Left cardiac atrium (tissue), 4 donors: ENCODE measurements at regions not wholly inside any gene's neighbourhood (a gene's known extent, or its start where the extent isn't known, plus 50 kb on each side); places are given as distances from the start of the nearest gene placed in this dataset.

Experiments
- ATAC-seq, 2 donors: fragments of 200-7000 bp; cut with Tn5 transposase; one replicate each; pipeline ENCODE4 v1.9.1; 2020; ENCODE audit warnings: mild to moderate bottlenecking in 2 of 2, moderate library complexity in 2 of 2
- DNase-seq: peaks from one replicate; pipeline ENCODE4 v3.0.0-alpha.2; 2020
- intact Hi-C, 2 donors: fragments of 100-400 bp; cut with DNase I; formaldehyde crosslinking; loops; one replicate each; pipeline versions ENCODE4 v1.14.1 to v1.15.1; 2022 to 2023
- donor health status: DM: no; HTN: yes; CAD: no.
- donor health status: DM: no; HTN: yes; CAD: no; lungs with severe emphysema.
- donor health status: DM: yes; HTN: yes; CAD: no.
- donor health status: Dilated cardiomyopathy.

DNA sequence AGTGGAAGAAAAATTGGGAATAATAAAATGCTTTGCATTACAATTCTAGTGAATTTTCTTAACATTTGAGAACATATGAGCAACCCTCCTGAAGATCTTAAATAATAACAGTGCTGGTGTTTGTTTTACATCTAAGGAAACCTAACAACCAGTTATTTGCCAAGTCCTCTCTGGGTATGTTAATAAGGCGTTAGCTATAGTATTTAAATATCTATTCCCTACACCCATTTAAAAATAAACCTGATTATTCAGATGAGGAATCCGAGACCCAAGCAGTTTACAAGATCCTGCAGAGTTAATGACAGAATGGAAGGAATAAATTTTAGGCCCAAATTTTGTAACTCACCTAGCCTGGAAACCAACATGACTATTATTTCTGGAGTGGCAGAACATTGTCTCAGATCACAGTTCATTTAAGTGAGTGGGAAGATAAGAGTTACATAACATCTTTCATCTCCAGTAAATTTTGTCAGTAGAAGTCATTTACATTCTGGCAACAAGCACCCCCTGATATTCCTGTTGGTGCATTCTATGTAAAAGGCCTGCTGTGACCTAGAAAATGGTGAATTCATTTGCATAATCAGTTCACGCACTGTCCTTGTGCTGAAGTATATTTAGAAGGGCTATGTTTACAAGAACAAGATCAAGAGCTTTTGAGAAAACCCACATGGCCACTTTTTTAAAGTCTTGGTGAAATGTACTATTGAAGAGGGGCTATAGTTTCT lies 148.2 kb downstream of the COX7C start:
- no peak for DNase-seq
- intact Hi-C loops = no loop called here
- no peak for ATAC-seq

DNA sequence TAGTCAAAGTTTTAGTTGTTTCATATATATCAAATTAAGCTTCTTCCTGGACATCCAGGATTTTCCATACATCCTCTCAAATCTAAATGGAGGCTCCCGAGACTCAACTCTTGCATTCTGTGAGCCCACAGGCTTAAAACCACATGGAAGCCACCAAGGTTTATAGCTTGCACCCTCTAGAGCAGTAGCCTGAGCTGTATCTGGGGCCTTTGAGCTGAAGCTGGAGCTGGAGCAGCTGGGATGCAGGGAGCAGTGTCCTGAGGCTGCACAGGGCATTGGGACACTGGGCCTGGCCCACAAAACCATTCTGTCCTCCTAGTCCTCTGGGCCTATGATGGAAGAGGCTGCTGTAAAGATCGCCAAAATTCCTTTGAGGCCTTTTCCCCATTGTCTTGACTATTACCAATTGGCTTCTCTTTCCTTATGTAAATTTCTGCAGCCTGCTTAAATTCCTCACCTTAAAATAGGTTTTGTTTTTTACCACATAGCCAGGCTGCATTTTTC lies 151.0 kb downstream of the COX7C start:
- intact Hi-C loops = no loop called here

DNA sequence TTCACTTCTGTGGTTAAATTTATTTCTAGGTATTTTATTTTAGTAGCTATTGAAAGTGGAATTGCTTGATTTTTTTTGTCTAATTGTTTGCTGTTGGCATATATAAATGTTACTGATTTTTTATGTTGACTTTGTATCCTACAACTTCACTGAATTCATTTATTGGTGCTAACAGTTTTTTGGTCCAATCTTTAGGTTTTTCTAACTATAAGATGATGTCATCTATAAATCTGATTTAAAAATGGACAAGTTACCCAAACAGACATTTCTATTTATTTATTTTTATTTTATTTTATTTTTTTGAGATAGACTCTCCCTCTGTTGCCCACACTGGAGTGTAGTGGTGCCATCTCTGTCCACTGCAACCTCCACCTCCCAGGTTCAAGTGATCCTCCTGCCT lies 162.3 kb downstream of the COX7C start:
- ATAC-seq (no peak), DNase-seq (no peak)
- intact Hi-C loops = no loop called here

More for the DNA sequence above, 151.0 kb downstream of the COX7C start:
- ATAC-seq = no peak
- DNase-seq = no peak

DNA sequence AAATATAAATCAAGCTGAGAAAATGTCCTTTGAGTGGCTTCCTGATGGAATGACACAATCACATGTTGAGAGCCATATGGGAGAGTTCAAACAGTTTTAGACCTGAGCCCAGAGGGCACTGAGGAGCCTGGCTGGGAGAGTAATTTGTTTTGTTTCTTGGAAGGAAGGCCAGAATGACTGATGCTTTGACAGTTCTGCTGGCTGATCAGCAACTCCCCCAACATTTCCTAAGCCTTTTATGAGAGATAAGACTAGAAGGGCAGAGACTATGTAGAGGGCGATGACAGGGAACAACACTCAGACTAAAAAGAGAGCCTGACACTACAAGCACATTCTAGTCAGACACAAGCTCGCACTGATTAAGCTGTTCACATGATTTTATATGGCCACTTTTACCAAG lies 169.2 kb downstream of the COX7C start:
- no peak for DNase-seq
- intact Hi-C loops = no loop called here
- peak; percentile 88 to 96 for ATAC-seq

DNA sequence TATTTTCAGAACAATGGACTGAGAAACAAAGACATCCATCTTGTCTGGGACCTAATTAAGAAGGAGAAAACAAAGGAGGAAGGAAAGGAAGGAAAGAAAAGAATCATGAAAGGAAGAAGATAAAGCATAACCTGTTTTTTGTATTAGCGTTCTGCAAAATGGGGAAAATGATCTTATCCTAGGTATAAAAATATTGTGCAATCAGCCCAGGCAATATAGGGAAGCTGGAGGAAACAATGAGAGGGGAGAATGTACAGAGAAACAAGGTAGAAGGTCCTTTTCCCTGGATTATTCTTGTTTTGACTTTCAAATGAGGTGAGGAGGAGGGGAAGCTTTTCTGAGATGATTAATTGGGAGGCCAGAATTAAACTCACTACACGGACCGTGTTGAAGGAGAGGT lies 177.9 kb downstream of the COX7C start:
- DNase-seq (no peak), ATAC-seq (no peak)
- intact Hi-C loops = no loop called here

DNA sequence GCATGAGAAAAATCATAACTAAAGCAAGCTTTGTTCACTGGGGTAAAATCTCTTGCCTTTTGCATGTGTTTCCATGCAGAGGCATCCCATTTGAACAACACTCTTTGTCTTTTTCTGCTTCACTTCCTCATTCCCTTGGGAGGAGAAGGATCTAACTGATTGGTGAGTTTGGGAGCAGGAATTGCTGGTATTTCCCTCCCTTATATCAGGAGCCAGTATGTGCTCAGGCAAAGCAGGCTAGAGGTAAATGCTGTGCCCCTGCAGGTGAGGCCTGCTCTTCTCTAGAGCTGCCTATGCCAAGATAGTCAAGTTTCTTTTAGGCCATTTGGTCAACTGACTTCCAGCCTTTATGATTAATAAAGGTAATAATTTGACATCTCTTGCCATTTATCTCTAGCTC lies 179.9 kb downstream of the COX7C start:
- intact Hi-C loops = no loop called here

DNA sequence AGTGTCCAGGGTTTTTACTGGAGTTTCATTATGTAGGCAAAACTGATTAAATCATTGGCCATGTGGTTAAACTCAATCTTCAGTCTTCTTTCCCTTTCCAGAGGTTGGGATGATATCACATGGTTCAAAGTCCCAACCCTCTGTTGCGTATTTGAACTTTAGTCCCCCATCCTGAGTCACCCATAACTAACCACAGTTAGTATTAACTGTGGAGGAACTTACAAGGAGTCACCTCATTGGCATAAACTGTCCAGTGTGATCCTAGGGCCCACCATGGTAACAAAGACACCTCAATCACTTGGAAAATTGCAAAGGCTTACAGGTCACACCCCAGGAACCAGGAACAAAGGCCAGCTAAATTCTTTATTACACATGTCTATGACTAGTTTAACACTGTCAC lies 188.5 kb downstream of the COX7C start:
- intact Hi-C loops = no loop called here
- ATAC-seq (no peak), DNase-seq (no peak)

More for the DNA sequence above, 179.9 kb downstream of the COX7C start:
- ATAC-seq = no peak
- no peak for DNase-seq

DNA sequence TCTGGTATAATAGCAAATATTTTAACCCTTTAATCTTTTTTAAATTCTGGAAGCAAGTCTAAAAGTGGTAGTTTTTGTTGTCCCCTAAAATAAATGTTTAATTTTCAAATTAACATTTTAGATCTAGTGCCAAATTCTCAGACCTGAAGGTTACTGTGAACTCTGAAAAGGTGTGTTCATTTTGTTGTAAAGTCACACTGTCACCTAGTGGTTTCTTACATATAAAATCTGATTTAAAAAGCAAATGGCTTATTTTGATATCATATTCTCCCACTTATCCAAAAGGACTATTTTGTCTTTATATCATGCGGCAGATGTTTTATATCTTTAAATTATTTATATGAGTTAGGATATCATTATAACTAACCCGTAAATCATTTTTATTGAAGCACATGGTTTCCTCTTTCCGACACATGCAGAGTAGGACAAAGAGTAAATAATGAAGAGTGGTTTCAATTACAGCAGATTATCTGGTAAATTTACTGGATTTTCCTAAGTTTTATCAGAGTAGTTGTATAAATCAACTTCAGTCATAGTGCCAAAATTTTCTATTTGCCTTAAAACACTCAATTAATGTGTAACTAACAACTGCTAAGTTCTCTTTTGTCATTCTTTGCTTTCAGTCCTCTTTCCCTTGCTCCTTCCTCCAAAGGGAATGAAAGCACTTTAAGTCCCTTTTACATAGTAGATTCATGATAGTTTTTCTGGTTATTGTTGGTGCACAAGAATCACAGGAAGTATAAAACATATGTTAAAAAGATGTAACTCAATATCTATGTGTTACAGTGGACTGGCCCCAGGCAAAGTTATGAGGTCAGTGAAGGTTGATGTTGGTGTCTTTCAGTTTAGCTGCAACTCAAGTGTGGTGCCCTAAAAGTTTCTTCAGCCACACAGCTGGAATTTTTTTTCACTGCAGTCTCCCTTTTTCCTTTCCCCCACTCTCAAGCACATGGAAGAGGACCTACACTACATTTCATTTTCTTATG lies 189.6 kb downstream of the COX7C start:
- DNase-seq (no peak), ATAC-seq (no peak)
- intact Hi-C loops = no loop called here

DNA sequence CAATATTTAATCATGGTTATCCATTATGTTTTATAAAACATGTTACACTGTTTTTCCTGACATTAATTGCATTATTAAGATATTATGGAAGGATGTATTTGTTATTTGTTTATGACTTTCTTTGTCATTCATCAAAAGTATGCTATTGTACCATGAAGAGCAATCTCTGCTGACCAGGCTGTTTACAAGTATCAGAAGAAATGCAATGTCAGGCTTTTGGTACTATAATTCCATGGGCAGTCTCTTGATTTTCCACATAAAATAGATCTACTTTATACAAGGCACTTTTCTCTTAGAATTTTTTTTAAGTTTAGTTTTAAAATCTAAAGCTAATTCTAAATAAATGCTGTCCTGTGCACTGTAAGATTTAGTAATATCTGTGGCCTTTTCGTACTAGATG lies 196.6 kb downstream of the COX7C start:
- DNase-seq = no peak
- intact Hi-C loops = no loop called here
- no peak for ATAC-seq

DNA sequence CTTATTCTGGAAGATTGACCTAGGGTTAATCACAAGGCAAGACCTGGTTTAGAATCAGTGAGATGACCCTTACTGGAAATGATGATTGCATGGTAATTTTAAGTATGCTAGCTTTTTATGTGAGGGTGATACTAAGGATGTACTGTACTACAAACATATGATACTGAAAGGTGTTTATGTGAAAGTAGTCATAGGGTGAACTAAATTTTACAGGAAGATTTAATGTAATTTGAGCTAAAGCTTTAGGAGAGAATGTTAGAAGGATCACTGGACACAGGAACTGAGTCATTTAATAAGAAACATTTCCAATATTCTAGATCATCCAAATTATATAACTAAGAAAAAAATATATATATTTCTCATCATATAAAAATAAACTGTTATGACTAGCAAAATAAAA lies 197.2 kb downstream of the COX7C start:
- no peak for ATAC-seq
- intact Hi-C loops = no loop called here
- DNase-seq = no peak

DNA sequence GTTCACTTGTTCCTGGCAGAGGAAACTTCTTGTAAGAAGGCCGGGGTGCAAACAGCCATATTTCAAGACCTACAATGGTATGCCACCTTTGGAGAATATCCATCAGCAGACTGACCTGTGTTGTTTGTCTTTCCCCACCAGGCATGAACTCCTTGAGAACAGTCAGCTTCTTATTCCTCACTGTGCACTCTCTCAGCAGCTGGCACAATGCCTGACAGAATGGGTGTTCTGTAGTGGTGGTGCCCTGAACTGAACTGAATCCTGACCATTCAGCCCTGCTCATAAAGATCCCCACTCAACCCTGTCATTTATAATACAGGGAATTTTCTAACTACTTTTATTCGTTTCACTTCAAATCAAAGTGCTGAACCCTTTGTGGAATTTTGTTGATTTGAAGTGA lies 206.9 kb downstream of the COX7C start:
- DNase-seq (no peak), ATAC-seq (no peak)
- intact Hi-C loops = no loop called here

DNA sequence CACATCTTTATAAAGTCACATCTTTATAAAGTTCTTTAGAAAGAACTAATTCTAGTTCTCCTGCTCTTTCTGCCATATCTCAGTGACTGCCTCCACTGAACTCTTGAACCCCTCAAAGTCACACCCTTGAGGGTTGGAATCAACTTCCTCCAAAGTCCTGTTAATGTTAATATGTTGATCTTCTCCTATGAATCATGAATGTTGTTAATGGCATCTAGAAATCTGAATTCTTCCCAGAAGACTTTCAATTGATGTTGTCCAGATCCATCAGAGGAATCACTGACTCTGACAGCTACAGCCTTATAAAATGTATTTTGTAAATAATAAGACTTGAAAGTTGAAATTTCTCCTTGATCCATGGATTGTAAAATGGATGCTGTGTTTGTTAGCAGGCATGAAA lies 213.4 kb downstream of the COX7C start:
- ATAC-seq (no peak), DNase-seq (no peak)
- intact Hi-C loops = no loop called here

DNA sequence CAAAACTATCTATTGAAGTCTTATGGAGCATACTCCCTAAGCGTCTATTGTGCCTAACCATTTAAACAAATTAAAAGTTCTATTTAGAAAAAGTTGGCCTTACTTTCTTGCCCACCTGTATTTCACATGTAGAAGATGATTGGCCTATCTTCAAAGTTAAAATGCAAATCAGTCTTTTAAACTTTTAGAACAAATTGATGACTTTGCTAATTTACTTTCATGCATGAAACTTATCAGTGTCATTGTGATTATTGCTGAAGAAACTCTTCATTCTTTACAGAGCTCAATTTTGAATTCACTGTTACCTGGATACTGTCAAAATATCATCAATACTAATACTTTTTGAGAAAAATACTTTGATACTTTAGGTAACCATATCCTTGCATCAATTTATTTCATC lies 216.1 kb downstream of the COX7C start:
- no peak for ATAC-seq
- intact Hi-C loops = no loop called here
- DNase-seq = no peak

DNA sequence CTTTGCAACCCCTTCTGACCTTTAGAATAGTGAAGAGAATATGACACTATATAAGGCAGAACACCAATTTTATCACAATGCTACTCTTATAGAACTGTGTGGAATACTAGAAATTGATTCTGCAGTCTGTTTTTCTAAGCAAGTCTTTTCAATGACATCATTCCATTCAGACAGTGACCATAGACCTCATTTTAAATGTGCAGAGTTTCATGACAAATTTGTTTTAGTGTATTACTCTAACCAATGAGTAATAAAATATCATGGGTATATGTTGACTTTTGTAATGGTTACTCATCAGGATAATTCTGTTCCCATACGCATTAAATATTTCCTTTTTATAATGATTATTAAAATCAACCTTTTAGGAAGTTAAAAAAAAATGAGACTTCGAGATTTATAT lies 219.9 kb downstream of the COX7C start:
- intact Hi-C loops = no loop called here
- ATAC-seq (no peak), DNase-seq (no peak)

DNA sequence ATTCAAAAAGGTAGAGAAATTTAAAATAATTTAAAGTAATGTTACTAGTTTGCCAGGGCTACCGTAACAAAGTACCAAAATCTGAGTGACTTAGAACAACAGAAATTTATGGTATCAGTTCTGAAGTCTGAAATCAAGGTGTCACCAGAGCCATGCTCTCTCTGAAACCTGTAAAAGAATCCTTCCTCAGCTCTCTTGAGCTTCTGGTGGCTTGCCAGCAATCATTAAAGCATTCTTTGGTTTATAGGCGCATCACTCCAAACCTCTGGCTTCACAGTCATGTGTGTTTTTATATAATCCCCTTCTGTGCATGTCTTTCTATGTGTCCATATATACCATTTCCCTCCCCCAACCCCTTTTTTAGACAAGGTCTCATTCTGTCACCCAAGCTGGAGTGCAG lies 220.3 kb downstream of the COX7C start:
- intact Hi-C loops = no loop called here
- DNase-seq = no peak
- ATAC-seq = no peak

DNA sequence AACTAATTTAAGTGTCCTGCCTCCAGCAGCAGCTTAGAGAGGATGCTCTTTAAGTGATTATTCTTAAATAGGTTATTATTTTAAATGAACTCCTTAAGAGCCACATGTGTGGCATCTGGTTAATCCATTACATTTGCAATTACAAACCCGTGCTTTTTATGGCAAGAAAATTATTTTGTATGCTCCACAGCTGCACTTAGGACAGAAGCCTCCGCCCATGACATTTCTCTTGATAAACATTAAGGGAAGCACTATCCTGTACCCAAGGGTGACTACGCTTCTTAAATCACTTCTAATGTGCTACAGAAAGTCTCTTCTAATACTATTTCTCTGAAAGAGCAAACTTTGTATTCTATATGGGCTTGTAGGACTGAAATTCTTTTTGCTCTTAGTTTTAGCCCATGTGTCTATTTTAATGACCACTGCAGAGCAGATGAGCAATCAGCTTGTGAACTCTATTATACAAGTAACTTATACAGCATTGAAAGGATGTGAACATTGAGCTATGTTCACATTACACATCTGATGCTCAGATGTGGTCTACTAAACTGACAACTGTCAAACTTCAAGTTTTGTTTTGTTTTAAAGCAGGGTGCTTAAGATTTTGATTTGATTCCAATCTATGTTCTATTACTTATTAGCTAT lies 223.4 kb downstream of the COX7C start:
- intact Hi-C loops = no loop called here
- DNase-seq (no peak), ATAC-seq (no peak)

DNA sequence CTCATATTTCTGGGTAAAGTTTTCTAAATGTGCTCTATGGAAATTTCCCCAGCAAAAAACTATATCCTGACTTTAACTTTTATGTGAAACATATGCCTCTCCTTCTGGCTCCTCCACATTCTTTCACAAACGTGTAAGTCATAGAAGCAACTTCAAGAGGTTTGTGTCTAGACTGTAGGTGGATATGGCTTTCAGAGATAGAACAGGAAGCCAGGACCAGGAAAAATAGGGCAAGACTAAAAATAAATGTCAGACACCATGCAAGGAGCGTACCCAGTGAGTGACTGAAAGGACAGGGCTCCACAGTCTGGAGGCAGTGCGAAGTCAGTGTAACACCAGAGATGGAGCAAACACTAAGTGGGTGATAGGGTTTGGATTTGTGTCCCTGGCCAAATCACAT lies 240.7 kb downstream of the COX7C start:
- intact Hi-C loops = no loop called here
- ATAC-seq (peak; percentile 24 to 61), DNase-seq (no peak)

DNA sequence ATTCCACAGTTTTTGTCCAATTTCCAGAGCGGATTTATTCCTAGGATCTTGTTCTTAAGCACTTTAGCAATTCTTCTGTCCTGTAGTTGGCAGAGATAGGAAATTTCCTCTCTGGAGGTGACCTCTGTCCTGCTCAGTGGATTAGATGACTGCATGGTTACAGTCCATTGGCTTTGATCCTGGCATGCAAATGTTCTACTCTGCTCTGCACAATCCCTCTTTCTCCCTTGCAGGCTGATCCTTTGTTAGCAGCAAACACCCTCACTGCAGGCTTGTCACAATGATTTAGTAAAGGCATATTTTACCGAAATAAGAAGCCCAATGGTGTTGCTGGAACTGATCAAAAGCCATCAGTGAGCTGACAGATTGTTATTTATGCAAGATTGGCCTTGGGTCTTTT lies 243.8 kb downstream of the COX7C start:
- no peak for DNase-seq
- peak; percentile 38 to 83 for ATAC-seq
- intact Hi-C loops = no loop called here

DNA sequence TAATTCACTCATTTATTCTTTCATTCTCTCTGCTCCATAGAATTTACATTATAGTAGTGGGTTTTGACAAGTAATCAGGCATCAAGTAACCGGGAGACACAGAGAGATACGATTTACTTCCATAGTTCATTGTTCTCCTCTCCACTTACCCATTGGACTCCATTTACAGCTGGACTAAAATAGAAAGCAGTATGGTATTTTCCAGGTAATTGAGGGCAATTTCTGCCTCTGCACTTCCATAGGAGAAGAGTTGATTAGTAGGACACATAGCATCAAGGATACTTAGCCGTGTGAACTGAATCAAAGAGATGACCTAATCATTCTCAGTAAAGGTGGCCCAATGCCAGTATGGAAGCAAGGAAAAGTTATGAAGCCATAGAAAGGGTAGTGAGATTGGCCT lies 244.4 kb downstream of the COX7C start:
- ATAC-seq (no peak), DNase-seq (no peak)
- intact Hi-C loops = no loop called here

DNA sequence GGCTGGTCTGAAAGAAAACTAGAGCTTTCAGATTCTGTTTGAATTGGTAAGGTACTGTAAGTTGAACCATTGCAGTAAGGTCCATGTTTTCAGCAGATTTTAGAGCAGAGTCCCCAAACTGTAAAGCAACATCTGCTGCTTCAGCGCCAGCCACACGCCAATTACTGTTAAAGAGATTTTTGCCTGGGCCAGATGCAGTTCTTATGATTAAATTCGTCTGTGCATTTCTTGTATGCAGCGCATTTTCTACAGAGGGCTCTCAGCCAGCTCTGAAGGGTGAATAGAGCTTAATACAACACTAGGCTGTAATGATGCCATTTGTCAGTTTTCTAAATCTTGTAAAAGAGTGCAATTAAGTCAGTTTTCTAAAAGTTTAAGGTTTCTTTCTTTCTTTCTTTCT lies 246.3 kb downstream of the COX7C start:
- ATAC-seq (no peak), DNase-seq (no peak)
- intact Hi-C loops = no loop called here
